GM12873 (cell line): ENCODE measurements at regions not wholly inside any gene's neighbourhood (a gene's known extent, or its start where the extent isn't known, plus 50 kb on each side); places are given as distances from the start of the nearest gene placed in this dataset.

Source experiments
- TF ChIP-seq, protein P1 (sequence below): IDR thresholded peaks from 2 replicates; pipeline ENCODE4 v1.5.1; 2012; ENCODE audit warnings: low read depth, mild to moderate bottlenecking, moderate library complexity, low read length, control low read depth; ENCODE audit not compliant: insufficient read depth; ENCODE audit errors: missing control alignments

DNA sequence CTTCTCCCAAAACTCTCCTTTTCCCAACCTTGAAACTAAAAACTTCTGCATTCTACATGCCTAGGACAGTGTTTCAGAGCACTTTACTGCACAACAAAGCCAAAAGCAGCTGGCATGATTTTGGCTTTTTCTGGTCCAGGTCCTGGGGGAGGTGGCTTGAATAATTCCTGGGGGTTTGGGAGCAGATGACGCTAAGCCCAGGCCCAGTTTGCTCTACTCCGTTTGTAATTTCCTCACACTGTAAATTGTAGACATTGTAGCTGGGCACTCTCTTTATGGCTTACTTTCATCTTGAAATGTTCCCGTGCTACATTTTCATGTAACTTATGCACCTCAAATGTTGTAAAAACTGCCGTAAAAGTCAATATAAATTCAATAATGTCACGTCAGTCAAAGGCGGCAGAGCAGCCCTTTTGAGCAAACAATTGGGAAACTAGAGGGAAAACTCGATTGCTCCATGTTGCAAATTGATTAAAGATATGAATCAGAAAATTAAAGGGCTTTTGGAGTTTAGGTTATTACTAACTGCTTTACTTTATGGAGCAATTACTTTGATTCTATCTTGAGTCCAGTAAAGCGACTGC lies 373.2 kb upstream of the SLC14A2 start:
- TF ChIP-seq, protein P1, sequence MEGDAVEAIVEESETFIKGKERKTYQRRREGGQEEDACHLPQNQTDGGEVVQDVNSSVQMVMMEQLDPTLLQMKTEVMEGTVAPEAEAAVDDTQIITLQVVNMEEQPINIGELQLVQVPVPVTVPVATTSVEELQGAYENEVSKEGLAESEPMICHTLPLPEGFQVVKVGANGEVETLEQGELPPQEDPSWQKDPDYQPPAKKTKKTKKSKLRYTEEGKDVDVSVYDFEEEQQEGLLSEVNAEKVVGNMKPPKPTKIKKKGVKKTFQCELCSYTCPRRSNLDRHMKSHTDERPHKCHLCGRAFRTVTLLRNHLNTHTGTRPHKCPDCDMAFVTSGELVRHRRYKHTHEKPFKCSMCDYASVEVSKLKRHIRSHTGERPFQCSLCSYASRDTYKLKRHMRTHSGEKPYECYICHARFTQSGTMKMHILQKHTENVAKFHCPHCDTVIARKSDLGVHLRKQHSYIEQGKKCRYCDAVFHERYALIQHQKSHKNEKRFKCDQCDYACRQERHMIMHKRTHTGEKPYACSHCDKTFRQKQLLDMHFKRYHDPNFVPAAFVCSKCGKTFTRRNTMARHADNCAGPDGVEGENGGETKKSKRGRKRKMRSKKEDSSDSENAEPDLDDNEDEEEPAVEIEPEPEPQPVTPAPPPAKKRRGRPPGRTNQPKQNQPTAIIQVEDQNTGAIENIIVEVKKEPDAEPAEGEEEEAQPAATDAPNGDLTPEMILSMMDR, result no peak

DNA sequence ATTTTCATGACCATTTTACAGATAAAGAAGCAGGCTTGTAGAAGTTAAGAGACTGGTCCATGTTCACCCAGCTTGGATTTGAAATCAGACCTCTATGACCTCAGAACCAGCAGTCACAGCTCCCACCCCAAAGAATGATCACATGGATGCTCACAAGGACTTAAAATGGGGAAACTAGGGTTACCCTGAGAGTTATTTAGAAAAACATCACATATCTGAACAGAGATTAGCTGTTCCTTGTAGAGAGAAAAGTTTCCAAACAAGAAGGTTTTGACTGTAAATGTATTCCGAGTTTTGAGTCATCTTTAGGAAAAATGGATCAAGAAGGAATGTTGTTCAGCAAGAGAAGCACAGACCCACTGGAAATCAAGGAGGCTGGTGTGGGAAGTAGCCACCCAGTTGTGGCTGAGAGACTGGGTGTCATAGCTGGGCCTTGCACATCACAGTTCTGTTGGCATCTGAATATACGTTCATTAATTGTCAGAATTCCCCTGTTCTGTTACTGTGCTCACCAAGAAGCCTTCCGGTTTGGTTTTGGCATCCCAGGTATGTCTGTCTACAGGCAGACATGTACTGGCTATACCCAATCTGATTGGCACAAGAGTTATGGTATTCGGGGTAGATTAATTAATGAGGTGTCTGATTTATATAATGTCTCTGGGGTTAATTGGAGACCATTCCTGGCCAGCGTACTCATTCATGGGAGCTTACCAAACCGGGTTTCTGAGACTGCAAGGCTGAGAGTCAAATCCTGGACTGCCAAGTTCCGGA lies 371.8 kb upstream of the SLC14A2 start:
- TF ChIP-seq, protein P1, result no peak

DNA sequence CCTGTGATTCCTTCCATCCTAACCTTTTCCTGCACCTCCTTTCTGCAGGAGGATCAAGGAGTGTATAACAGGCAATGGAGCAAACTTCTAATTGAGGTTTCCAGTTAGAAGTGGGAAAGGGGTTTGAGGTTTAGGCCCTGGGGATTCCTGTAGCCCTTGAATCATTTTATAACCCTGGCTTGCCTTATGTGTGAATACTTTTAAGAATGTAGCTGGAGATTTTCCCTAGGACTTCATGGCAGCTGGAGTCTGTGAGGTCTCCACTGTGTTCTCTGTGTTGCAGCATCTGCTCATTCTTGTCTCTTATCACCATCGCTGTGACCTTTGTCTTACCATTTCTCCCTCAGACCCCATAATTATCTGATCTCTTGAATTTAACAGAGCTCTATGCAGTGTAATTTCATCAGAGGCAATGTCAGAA lies 370.2 kb upstream of the SLC14A2 start:
- TF ChIP-seq, protein P1, result no peak

DNA sequence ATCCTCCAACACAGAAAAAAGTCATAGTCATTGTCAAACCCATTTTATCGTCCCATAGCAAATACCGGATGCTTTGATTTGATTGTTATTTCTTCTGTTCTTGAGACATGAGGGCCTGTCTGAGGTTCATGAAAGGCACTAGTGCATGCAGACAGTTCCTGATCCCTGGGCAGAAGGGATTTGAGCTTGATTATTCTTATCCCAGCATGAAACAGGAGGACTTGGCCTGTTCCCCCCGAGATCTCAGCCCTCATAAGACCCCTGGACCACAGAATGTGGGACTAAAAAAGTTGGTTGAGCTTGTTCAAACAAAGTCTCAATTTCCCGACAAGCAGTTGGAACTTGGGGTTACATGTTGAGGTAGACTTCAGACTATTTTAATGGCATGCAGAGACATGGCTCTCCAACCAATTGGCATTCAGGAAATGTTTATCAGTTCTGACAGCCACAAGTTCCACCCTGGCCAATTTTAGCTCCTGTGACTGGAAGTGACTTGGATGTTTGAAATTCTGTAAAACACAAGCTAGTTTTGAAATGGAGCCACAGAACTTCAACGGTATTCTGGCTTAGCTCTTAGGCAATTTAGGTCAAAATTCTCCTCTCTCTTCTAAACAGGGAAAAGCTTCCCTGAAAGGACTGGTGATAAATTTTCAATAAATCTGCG lies 366.9 kb upstream of the SLC14A2 start:
- TF ChIP-seq, protein P1, result no peak

DNA sequence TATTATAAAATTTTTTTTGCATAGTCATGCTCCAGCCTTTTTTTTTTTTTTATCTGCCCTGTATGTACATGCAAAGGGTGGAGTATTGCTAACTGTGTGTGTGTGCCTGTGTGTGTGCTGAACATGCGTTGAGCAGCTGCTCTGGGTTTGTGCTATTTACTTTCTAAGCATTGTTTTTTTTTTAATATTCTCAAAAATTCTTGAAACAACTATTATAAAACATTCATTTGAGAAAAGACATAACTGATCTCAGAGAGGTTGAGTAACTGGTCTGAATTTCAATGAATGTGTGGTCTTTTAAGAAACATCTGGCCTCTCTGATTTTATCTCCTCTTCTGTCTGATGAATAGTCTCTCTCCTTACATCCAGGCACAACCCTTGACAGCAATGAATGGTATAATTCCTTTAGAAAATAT lies 366.0 kb upstream of the SLC14A2 start:
- TF ChIP-seq, protein P1, result no peak

DNA sequence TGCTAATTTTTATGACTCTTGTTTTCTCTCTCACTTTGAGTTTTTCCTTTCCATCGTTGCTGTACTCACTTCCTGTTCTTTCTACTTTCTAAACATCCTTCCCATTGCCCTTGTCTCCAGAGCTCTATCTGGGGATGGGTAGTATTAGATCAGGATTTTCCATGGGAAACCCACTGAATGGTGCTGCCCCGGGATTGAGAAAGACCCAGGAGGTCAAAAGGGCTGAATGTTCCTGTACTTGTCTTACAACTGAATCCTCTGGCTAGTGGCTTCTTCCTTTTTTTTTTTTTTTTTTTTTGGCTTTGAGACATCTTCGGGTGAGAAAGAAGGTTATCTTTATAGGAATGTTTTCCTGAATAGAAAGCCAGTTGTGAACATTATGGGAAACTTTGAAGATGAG lies 364.8 kb upstream of the SLC14A2 start:
- TF ChIP-seq, protein P1, result no peak

DNA sequence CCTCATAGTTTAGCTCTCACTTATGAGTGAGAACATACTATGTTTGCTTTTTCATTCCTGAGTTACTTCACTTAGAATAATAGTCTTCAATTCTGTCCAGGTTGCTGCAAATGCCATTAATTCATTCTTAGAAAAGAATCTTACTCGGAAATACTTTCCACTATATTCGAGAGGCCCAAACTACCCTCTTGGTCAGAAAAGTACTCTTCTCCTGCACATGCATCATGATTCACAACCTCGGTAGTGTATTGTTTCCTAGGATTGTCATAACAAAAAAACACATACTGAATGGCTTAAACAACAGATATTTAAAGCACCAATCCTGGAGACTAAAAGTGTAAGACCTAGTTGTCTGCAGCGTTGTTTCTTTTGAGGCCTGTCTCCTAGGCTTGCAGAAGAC lies 364.0 kb upstream of the SLC14A2 start:
- TF ChIP-seq, protein P1, result no peak
